K562 (cell line): ENCODE measurements at regions not wholly inside any gene's neighbourhood (a gene's known extent, or its start where the extent isn't known, plus 50 kb on each side); places are given as distances from the start of the nearest gene placed in this dataset. TPM values are rescaled to one million over a fixed set of nuclear protein-coding genes. Genes with fewer than 3 reads are reported as not detected.

Source experiments
- ATAC-seq: fragments of 200-7000 bp; cut with Tn5 transposase; 3 replicates; pipeline ENCODE4 v1.9.1; 2020; ENCODE audit warnings: moderate library complexity
- BruUV-seq: library from RNA; stranded (reverse); fragments of 400-500 nt; replicated peaks from 2 replicates; lab custom pipeline; 2021; lab: Mats Ljungman, UMichigan
- CTCF ChIA-PET: fragments of 300-600 bp; formaldehyde crosslinking; extraction: SDS; loops from one replicate; lab custom pipeline; 2021; ENCODE audit warnings: low intra/inter-chr PET ratio; lab: Yijun Ruan, JAX
- POLR2A ChIA-PET: fragments of 300-600, 350-650 bp; sonication (Branson Sonifier 250); formaldehyde crosslinking; extraction: SDS; loops from one replicate; lab custom pipeline; 2021; ENCODE audit warnings: antibody characterized with exemption, inconsistent platforms; lab: Yijun Ruan, JAX
- DNase-seq, 4 experiments: peaks; one replicate each; pipeline versions ENCODE4 v3.0.0 to v3.0.0-alpha.2; 2011 to 2018; ENCODE audit warnings: low spot score in 3 of 4, mixed read lengths in 3 of 4; ENCODE audit errors: extremely low read depth in 1 of 4
- FAIRE-seq: peaks from 2 replicates; lab custom pipeline; 2011; peaks lifted over from hg19 to GRCh38; lab: Jason Lieb, UNC
- H2AFZ ChIP-seq: 2 replicates; pipeline ENCODE4 v1.6.0; 2011; ENCODE audit warnings: low read depth, low read length, control low read depth, inconsistent platforms
- H3K27ac ChIP-seq: fragments of 200-600 bp; 3 replicates; pipeline ENCODE4 v1.8.0; 2011; ENCODE audit warnings: low read depth, mild to moderate bottlenecking, control low read depth, inconsistent platforms, low read length, moderate library complexity, mixed read lengths; ENCODE audit errors: extremely low read depth
- H3K27me3 ChIP-seq, 2 experiments: fragments of 300-600 bp in 1 of 2; 2 replicates in 1 of 2; 3 replicates in 1 of 2; pipeline versions ENCODE4 v1.6.0 to v1.8.0; 2011; ENCODE audit warnings: inconsistent platforms in 2 of 2, low read length in 2 of 2, mild to moderate bottlenecking in 1 of 2, mixed read lengths in 1 of 2, moderate library complexity in 1 of 2; ENCODE audit not compliant: control insufficient read depth in 2 of 2, insufficient read depth in 2 of 2
- H3K36me3 ChIP-seq: fragments of 300-600 bp; 3 replicates; pipeline ENCODE4 v1.8.0; 2011; ENCODE audit warnings: mild to moderate bottlenecking, low read length, inconsistent platforms; ENCODE audit not compliant: control insufficient read depth, insufficient read depth
- H3K4me1 ChIP-seq, 2 experiments: fragments of 200-600 bp in 1 of 2; replicated peaks in 1 of 2; 2 replicates in 1 of 2; 3 replicates in 1 of 2; pipeline versions ENCODE4 v1.5.1 to v1.8.0; 2011; ENCODE audit warnings: inconsistent platforms in 2 of 2, low read length in 2 of 2, mild to moderate bottlenecking in 1 of 2, mixed read lengths in 1 of 2, moderate library complexity in 1 of 2; ENCODE audit not compliant: control insufficient read depth in 2 of 2, insufficient read depth in 2 of 2
- H3K4me2 ChIP-seq: 2 replicates; pipeline ENCODE4 v1.6.1; 2011; ENCODE audit warnings: low read length, control low read depth, inconsistent platforms, mixed read lengths; ENCODE audit not compliant: insufficient read depth
- H3K4me3 ChIP-seq: fragments of 200-600 bp; sonication (generic), shearing (Covaris generic); 2 replicates; pipeline ENCODE4 v1.5.1; 2016; ENCODE audit warnings: control low read depth, inconsistent platforms
- H3K79me2 ChIP-seq: fragments of 200-600 bp; 3 replicates; pipeline ENCODE4 v1.8.0; 2011; ENCODE audit warnings: low read length, inconsistent platforms; ENCODE audit not compliant: control insufficient read depth, insufficient read depth
- H3K9ac ChIP-seq, 2 experiments: 2 replicates each; pipeline versions ENCODE4 v1.6.0 to v1.6.1; 2011; ENCODE audit warnings: low read depth in 2 of 2, low read length in 2 of 2, control low read depth in 1 of 2, inconsistent platforms in 1 of 2, mild to moderate bottlenecking in 1 of 2, mixed read lengths in 1 of 2; ENCODE audit not compliant: insufficient read depth in 1 of 2
- H3K9me1 ChIP-seq: one replicate; pipeline ENCODE4 v1.6.0; 2011; ENCODE audit warnings: inconsistent platforms, mild to moderate bottlenecking, low read length, moderate library complexity; ENCODE audit not compliant: control insufficient read depth, insufficient read depth
- H3K9me3 ChIP-seq: replicated peaks from 2 replicates; pipeline ENCODE4 v1.5.1; 2011; ENCODE audit warnings: low read depth, low read length, inconsistent platforms; ENCODE audit not compliant: control insufficient read depth, insufficient read depth
- H4K20me1 ChIP-seq: replicated peaks from 2 replicates; pipeline ENCODE4 v1.6.1; 2011; ENCODE audit warnings: low read length, inconsistent platforms, mixed read lengths; ENCODE audit not compliant: control insufficient read depth, insufficient read depth
- ATF3 ChIP-seq, 2 experiments: fragments of 450-650 bp in 1 of 2; sonication (generic) in 1 of 2; formaldehyde crosslinking in 1 of 2; IDR thresholded peaks in 1 of 2; conservative IDR thresholded peaks in 1 of 2; 2 replicates each; pipeline versions ENCODE4 v1.6.1 to v1.8.1; 2016 to 2023; ENCODE audit warnings: mild to moderate bottlenecking in 2 of 2, moderate library complexity in 2 of 2, inconsistent platforms in 1 of 2, missing genetic modification reagents in 1 of 2
- ATF7 ChIP-seq: fragments of 450-650 bp; IDR thresholded peaks from 2 replicates; pipeline ENCODE4 v1.7.1; 2014; ENCODE audit warnings: mild to moderate bottlenecking, moderate library complexity
- KLF10 ChIP-seq: fragments of 250-450 bp; sonication (Bioruptor Pico); IDR thresholded peaks from 2 replicates; pipeline ENCODE4 v1.6.1; 2021; ENCODE audit warnings: matching md5 sums
- ZNF140 ChIP-seq: fragments of 250-450 bp; sonication (Bioruptor Pico); IDR thresholded peaks from 2 replicates; pipeline ENCODE4 v1.8.0; 2021; ENCODE audit warnings: moderate library complexity, mild to moderate bottlenecking, inconsistent platforms
- ZNF41 ChIP-seq: fragments of 250-450 bp; sonication (Bioruptor Pico); conservative IDR thresholded peaks from 2 replicates; pipeline ENCODE4 v1.4.0; 2020; ENCODE audit warnings: mild to moderate bottlenecking
- WGBS: fragments of 100-300 bp; shearing (Covaris generic); methylation state at CpG from one replicate; pipeline ENCODE4 v1.1.6; 2016; ENCODE audit warnings: low coverage, mixed read lengths; ENCODE audit not compliant: insufficient coverage; ENCODE audit errors: missing lambda C conversion rate; 5-methylcytosine and 5-hydroxymethylcytosine counted together
- in situ Hi-C: fragments of 300-500 bp; cut with MboI; formaldehyde crosslinking; loops from 4 replicates; pipeline ENCODE4 v1.15.0; 2018; ENCODE audit warnings: inconsistent platforms, mixed read lengths
- intact Hi-C: fragments of 100-400 bp; cut with micrococcal nuclease; formaldehyde crosslinking; loops from 2 replicates; pipeline ENCODE4 v1.14.2; 2022
- small RNA-seq: library from RNA; depleted of rRNA; stranded (forward); fragments of <200 nt; gene quantifications from one replicate; pipeline ENCODE3, GENCODE V24; 2014
- TF ChIP-seq, protein P1 (sequence below): fragments of 200-800 bp; sonication (Bioruptor generic); IDR thresholded peaks from 2 replicates; pipeline ENCODE4 v1.6.1; 2017; ENCODE audit warnings: missing genetic modification characterization, missing compliant biosample characterization

- TF ChIP-seq ZNF140 (no peak), ATF7 (no peak), ZNF41 (CRISPR knock-in tag) (no peak)
- TF ChIP-seq, protein P1, sequence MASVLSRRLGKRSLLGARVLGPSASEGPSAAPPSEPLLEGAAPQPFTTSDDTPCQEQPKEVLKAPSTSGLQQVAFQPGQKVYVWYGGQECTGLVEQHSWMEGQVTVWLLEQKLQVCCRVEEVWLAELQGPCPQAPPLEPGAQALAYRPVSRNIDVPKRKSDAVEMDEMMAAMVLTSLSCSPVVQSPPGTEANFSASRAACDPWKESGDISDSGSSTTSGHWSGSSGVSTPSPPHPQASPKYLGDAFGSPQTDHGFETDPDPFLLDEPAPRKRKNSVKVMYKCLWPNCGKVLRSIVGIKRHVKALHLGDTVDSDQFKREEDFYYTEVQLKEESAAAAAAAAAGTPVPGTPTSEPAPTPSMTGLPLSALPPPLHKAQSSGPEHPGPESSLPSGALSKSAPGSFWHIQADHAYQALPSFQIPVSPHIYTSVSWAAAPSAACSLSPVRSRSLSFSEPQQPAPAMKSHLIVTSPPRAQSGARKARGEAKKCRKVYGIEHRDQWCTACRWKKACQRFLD (CRISPR knock-in tag), result no peak
Measured at GRCh38 chr15:77684341-77685081, 51.8 kb upstream of the LINGO1 start (continued).

GRCh38 chr15:77682564-77682963 is 49.9 kb upstream of the LINGO1 start:
- H3K4me2 ChIP-seq, result no peak overlapping the region
- H3K9me1 ChIP-seq, result no peaks in the 10 kb centered on the region
- FAIRE-seq (no peak), DNase-seq (no peak), ATAC-seq (no peak)
- no peak overlapping the region for H2AFZ ChIP-seq
- no peak for TF ChIP-seq KLF10 (CRISPR knock-in tag)
- peak; percentile 39; the same call in 1 of the 2 replicates for TF ChIP-seq ATF3 (IDR thresholded peaks at IDR 0.05)
- no peak for TF ChIP-seq ATF3 (CRISPR knock-in tag; conservative IDR thresholded peaks at IDR 0.05)
- in situ Hi-C loops, result no loop called here
- no peaks in the 10 kb centered on the region for H3K79me2 ChIP-seq
- H3K4me3 ChIP-seq, result no peak overlapping the region
- H3K4me1 ChIP-seq, result no peaks in the 10 kb centered on the region; a peak in 1 of 5 replicates
- CTCF ChIA-PET, result no interaction called here
- H3K27ac ChIP-seq, result no peak overlapping the region
- H3K36me3 ChIP-seq, result no peaks in the 10 kb centered on the region
- intact Hi-C loops, result no loop called here
- H3K9ac ChIP-seq, result no peak overlapping the region
- WGBS, result 0% methylated on average over 9 of the region's 9 CpGs
- peaks cover 8% of the 10 kb centered on the region; the same call in 1 of the 2 replicates for H4K20me1 ChIP-seq
- POLR2A ChIA-PET, result interaction anchor here (0.8 to 1.1 kb wide), 2 partner anchors 10 to 15 kb away, joined by 3 read pairs; no protein-coding TSS in a partner anchor
- no peaks in the 10 kb centered on the region for H3K9me3 ChIP-seq
- H3K27me3 ChIP-seq, result peaks cover 7 to 64% of the 10 kb centered on the region in 2 experiments; a peak in 4 of 5 replicates
- no TSS peak for BruUV-seq

Small RNAs in the stretch of these regions (small RNA-seq; reads per million reads assigned to genes)
- not detected for gene RN7SL214P
